ENCODE measurements at regions not wholly inside any gene's neighbourhood (a gene's known extent, or its start where the extent isn't known, plus 50 kb on each side); places are given as distances from the start of the nearest gene placed in this dataset.

- H3K4me1 ChIP-seq (ENCODE audit: insufficient read depth, insufficient read length), result no peaks in the 10 kb centered on the region
- H3K9me3 ChIP-seq (ENCODE audit: insufficient read depth, low read length), result peaks cover 19% of the 10 kb centered on the region
- no peaks in the 10 kb centered on the region for H3K36me3 ChIP-seq (ENCODE audit: insufficient read depth, insufficient read length, low read length)
- no peaks in the 10 kb centered on the region for H3K27me3 ChIP-seq (ENCODE audit: insufficient read depth, insufficient read length)
- H3K9ac ChIP-seq (ENCODE audit: insufficient read length, low read depth), result no peak overlapping the region
- DNase-seq (ENCODE audit: low read depth, low spot score), result no peak
- no peak overlapping the region for H3K4me3 ChIP-seq (ENCODE audit: insufficient read length, low read depth)
- TF ChIP-seq ZNF274 (IDR thresholded peaks at IDR 0.05; ENCODE audit: low read depth, low read length), result no peak
- TF ChIP-seq YY1 (IDR thresholded peaks at IDR 0.05; ENCODE audit: insufficient read depth, insufficient read length), result no peak
- TF ChIP-seq SUZ12 (IDR thresholded peaks at IDR 0.05; ENCODE audit: extremely low read depth, insufficient read depth, insufficient read length), result no peak
These were observed 424.6 kb upstream of the KLF4 start for GRCh38 chr9:107914151-107914550.

GRCh38 chr9:107907715-107908114 is 418.1 kb upstream of the KLF4 start:
- no peak for DNase-seq (ENCODE audit: low read depth, low spot score)
- Histone ChIP-seq H3K27me3 (ENCODE audit: insufficient read depth, insufficient read length) (no peaks in the 10 kb centered on the region), H3K9ac (ENCODE audit: insufficient read length, low read depth) (no peak overlapping the region), H3K9me3 (ENCODE audit: insufficient read depth, low read length) (peaks cover 8% of the 10 kb centered on the region), H3K36me3 (ENCODE audit: insufficient read depth, insufficient read length, low read length) (no peaks in the 10 kb centered on the region), H3K4me3 (ENCODE audit: insufficient read length, low read depth) (no peak overlapping the region), H3K4me1 (ENCODE audit: insufficient read depth, insufficient read length) (no peaks in the 10 kb centered on the region)
- TF ChIP-seq YY1 (IDR thresholded peaks at IDR 0.05; ENCODE audit: insufficient read depth, insufficient read length) (no peak), ZNF274 (IDR thresholded peaks at IDR 0.05; ENCODE audit: low read depth, low read length) (no peak), SUZ12 (IDR thresholded peaks at IDR 0.05; ENCODE audit: extremely low read depth, insufficient read depth, insufficient read length) (no peak)

GRCh38 chr9:107907255-107907654 is 417.7 kb upstream of the KLF4 start:
- no peak overlapping the region for H3K9ac ChIP-seq (ENCODE audit: insufficient read length, low read depth)
- no peaks in the 10 kb centered on the region for H3K4me1 ChIP-seq (ENCODE audit: insufficient read depth, insufficient read length)
- no peak overlapping the region for H3K4me3 ChIP-seq (ENCODE audit: insufficient read length, low read depth)
- DNase-seq (ENCODE audit: low read depth, low spot score), result no peak
- peaks cover 8% of the 10 kb centered on the region for H3K9me3 ChIP-seq (ENCODE audit: insufficient read depth, low read length)
- no peaks in the 10 kb centered on the region for H3K27me3 ChIP-seq (ENCODE audit: insufficient read depth, insufficient read length)
- H3K36me3 ChIP-seq (ENCODE audit: insufficient read depth, insufficient read length, low read length), result no peaks in the 10 kb centered on the region
- TF ChIP-seq YY1 (IDR thresholded peaks at IDR 0.05; ENCODE audit: insufficient read depth, insufficient read length) (no peak), ZNF274 (IDR thresholded peaks at IDR 0.05; ENCODE audit: low read depth, low read length) (no peak), SUZ12 (IDR thresholded peaks at IDR 0.05; ENCODE audit: extremely low read depth, insufficient read depth, insufficient read length) (no peak)

DNA sequence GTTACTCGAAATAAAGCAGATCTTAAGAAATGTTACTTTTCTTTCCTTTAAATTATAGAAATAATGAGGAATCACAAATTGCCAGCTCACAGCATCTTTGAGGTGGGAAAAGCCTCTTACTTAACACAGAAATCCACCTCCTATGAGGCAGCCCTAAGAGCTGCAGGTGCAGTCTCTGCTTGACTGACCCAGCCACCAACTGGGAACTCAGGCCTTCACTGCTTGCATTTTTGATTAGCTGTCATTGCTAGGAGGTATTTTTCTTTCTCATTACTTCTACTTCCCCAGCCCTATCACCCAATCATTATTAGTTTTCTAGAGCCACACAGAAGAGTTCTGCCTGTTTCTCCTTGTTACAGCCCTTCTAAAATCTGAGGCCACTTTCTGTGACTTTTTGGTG is 416.5 kb upstream of the KLF4 start:
- DNase-seq (ENCODE audit: low read depth, low spot score), result no peak
- no peaks in the 10 kb centered on the region for H3K27me3 ChIP-seq (ENCODE audit: insufficient read depth, insufficient read length)

DNA sequence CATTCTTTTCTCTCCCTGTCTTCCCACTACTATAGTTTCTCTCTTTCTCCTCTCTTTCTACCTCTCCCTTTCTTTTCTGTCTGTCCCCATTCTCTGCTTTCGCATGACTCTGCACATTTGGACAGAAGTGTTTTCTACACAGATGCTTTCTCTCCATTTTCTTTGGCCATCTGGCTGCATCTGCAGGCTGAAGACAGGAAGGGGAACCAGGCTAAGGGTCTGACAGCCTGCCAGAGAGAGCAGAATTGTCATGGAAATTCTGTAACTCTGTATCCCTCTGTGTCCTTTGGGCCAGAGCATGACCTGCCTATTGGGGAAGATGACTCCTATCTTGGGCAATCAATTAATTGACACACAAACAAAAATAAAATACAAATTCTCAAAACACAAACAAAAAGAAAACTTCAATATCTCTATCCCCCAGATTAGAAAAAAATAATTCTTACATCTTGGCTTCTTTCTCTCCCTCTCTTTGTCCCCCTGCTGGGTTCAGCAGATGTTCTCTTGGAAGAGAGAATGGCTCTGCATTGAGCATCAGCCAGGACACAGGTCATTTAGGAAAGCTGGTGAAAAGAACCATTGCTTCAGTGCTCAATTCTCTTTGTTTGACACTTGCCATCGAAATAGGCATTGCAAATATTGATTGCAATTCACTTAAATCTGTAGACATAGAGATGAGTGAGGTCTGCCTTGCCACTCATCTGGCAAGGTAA is 415.9 kb upstream of the KLF4 start:
- H3K4me1 ChIP-seq (ENCODE audit: insufficient read depth, insufficient read length), result no peaks in the 10 kb centered on the region
- no peak overlapping the region for H3K9ac ChIP-seq (ENCODE audit: insufficient read length, low read depth)
- H3K4me3 ChIP-seq (ENCODE audit: insufficient read length, low read depth), result no peak overlapping the region
- H3K36me3 ChIP-seq (ENCODE audit: insufficient read depth, insufficient read length, low read length), result no peaks in the 10 kb centered on the region
- DNase-seq (ENCODE audit: low read depth, low spot score), result no peak
- peaks cover 6% of the 10 kb centered on the region; the same call in 1 of the 2 replicates for H3K9me3 ChIP-seq (ENCODE audit: insufficient read depth, low read length)
- no peak for TF ChIP-seq SUZ12 (IDR thresholded peaks at IDR 0.05; ENCODE audit: extremely low read depth, insufficient read depth, insufficient read length)
- TF ChIP-seq YY1 (IDR thresholded peaks at IDR 0.05; ENCODE audit: insufficient read depth, insufficient read length), result no peak
- no peak for TF ChIP-seq ZNF274 (IDR thresholded peaks at IDR 0.05; ENCODE audit: low read depth, low read length)
- no peaks in the 10 kb centered on the region for H3K27me3 ChIP-seq (ENCODE audit: insufficient read depth, insufficient read length)

More for the DNA sequence above, 416.5 kb upstream of the KLF4 start:
- TF ChIP-seq SUZ12 (IDR thresholded peaks at IDR 0.05; ENCODE audit: extremely low read depth, insufficient read depth, insufficient read length), result no peak
- no peak for TF ChIP-seq ZNF274 (IDR thresholded peaks at IDR 0.05; ENCODE audit: low read depth, low read length)
- no peak for TF ChIP-seq YY1 (IDR thresholded peaks at IDR 0.05; ENCODE audit: insufficient read depth, insufficient read length)
- Histone ChIP-seq H3K9ac (ENCODE audit: insufficient read length, low read depth) (no peak overlapping the region), H3K4me3 (ENCODE audit: insufficient read length, low read depth) (no peak overlapping the region), H3K9me3 (ENCODE audit: insufficient read depth, low read length) (peaks cover 6% of the 10 kb centered on the region; the same call in 1 of the 2 replicates), H3K4me1 (ENCODE audit: insufficient read depth, insufficient read length) (no peaks in the 10 kb centered on the region), H3K36me3 (ENCODE audit: insufficient read depth, insufficient read length, low read length) (no peaks in the 10 kb centered on the region)

DNA sequence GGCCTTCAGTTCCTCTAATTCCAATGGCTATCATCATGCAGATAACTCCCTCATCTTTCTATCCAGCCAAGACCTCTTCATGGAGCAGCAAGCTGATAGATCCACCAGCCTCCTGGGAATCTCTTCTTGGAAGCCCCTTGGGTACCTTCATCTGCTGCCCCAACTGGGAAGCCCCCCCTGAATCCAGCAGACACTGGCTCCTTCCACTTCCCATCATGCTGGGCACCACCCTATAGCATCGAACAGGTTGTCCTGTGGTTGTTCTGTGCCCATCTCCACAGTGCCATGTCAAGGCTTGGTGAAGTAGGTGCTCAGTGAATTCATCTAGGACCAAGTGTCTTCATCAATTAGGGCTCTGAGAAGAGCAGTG is 410.4 kb upstream of the KLF4 start:
- no peak overlapping the region for H3K9ac ChIP-seq (ENCODE audit: insufficient read length, low read depth)
- no peak overlapping the region for H3K4me3 ChIP-seq (ENCODE audit: insufficient read length, low read depth)
- H3K4me1 ChIP-seq (ENCODE audit: insufficient read depth, insufficient read length), result peaks cover 3% of the 10 kb centered on the region
- H3K9me3 ChIP-seq (ENCODE audit: insufficient read depth, low read length), result peaks cover 6% of the 10 kb centered on the region; the same call in 1 of the 2 replicates
- H3K36me3 ChIP-seq (ENCODE audit: insufficient read depth, insufficient read length, low read length), result no peaks in the 10 kb centered on the region
- H3K27me3 ChIP-seq (ENCODE audit: insufficient read depth, insufficient read length), result no peaks in the 10 kb centered on the region
- no peak for TF ChIP-seq YY1 (IDR thresholded peaks at IDR 0.05; ENCODE audit: insufficient read depth, insufficient read length)
- no peak for TF ChIP-seq ZNF274 (IDR thresholded peaks at IDR 0.05; ENCODE audit: low read depth, low read length)
- TF ChIP-seq SUZ12 (IDR thresholded peaks at IDR 0.05; ENCODE audit: extremely low read depth, insufficient read depth, insufficient read length), result no peak
- DNase-seq (ENCODE audit: low read depth, low spot score), result no peak

DNA sequence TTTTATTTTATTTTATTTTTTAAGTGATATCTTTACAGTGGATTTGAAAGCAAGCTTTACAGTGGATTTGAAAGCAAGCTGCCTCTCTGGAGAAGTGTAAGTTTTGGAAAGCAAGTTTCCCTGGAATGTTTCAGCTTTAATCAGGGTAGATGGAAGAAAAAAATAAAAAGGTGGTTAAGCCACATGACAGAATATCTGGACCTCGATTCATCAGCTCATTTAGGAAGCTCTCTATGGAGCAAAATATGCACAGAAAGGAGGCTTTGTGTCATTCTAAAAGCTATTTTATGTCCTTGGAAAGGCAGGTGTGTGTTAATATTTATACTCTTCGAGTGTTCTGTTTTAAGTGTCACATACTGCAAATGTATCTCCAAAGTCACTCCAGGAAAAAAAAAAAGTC is 409.2 kb upstream of the KLF4 start:
- no peak overlapping the region for H3K9ac ChIP-seq (ENCODE audit: insufficient read length, low read depth)

More for the DNA sequence above, 409.2 kb upstream of the KLF4 start:
- Histone ChIP-seq H3K4me3 (ENCODE audit: insufficient read length, low read depth) (no peak overlapping the region), H3K9me3 (ENCODE audit: insufficient read depth, low read length) (peaks cover 6% of the 10 kb centered on the region; the same call in 1 of the 2 replicates), H3K4me1 (ENCODE audit: insufficient read depth, insufficient read length) (peaks cover 3% of the 10 kb centered on the region), H3K27me3 (ENCODE audit: insufficient read depth, insufficient read length) (no peaks in the 10 kb centered on the region), H3K36me3 (ENCODE audit: insufficient read depth, insufficient read length, low read length) (no peaks in the 10 kb centered on the region)
- TF ChIP-seq SUZ12 (IDR thresholded peaks at IDR 0.05; ENCODE audit: extremely low read depth, insufficient read depth, insufficient read length), result no peak
- no peak for TF ChIP-seq ZNF274 (IDR thresholded peaks at IDR 0.05; ENCODE audit: low read depth, low read length)
- no peak for TF ChIP-seq YY1 (IDR thresholded peaks at IDR 0.05; ENCODE audit: insufficient read depth, insufficient read length)
- no peak for DNase-seq (ENCODE audit: low read depth, low spot score)

Data from NT2/D1 (cell line).